ENCODE measurements at regions not wholly inside any gene's neighbourhood (a gene's known extent, or its start where the extent isn't known, plus 50 kb on each side); places are given as distances from the start of the nearest gene placed in this dataset.
A peak's percentile ranks its signal among the peaks of the same experiment; 100 is the strongest.

GRCh38 chr6:27761391-27761790 lies 150.8 kb downstream of the OR2B2 start:
- H3K4me1 ChIP-seq (ENCODE audit: control insufficient read depth, insufficient read depth, low read length), result no peaks in the 10 kb centered on the region
- dilution Hi-C loops (cut with HindIII; ENCODE audit: low sequenced_read_pairs, unreplicated experiment), result no loop called here
- H2AFZ ChIP-seq (replicated peaks; ENCODE audit: low read length, poor library complexity), result no peak overlapping the region

More at GRCh38 chr6:27761391-27761790, 150.8 kb downstream of the OR2B2 start:
- Histone ChIP-seq H4K5ac (ENCODE audit: low read depth, low read length) (no peak overlapping the region), H4K91ac (ENCODE audit: insufficient read depth, low read depth, low read length) (no peak overlapping the region), H2BK120ac (ENCODE audit: low read depth, low read length) (no peak overlapping the region), H3K27me3 (ENCODE audit: control insufficient read depth, insufficient read depth, low read length) (peaks cover 10% of the 10 kb centered on the region), H3K18ac (ENCODE audit: low read depth, low read length) (no peak overlapping the region), H2AK9ac (replicated peaks; ENCODE audit: low read depth, low read length, poor library complexity) (no peak overlapping the region), H2BK15ac (ENCODE audit: low read depth, low read length) (no peak overlapping the region), H3K9me1 (ENCODE audit: insufficient read depth, low read length) (no peaks in the 10 kb centered on the region), H3K9ac (ENCODE audit: low read depth, low read length) (no peak overlapping the region), H2BK5ac (ENCODE audit: low read depth, low read length, poor library complexity, severe bottlenecking) (no peak overlapping the region), H2BK20ac (ENCODE audit: low read depth, low read length) (no peak overlapping the region), H4K8ac (ENCODE audit: low read depth in 2 of 2, low read length in 2 of 2) (no peak overlapping the region), H3K36me3 (ENCODE audit: control insufficient read depth, insufficient read depth, low read length) (no peaks in the 10 kb centered on the region), H3K4me2 (ENCODE audit: low read depth, low read length) (no peak overlapping the region), H3K56ac (ENCODE audit: extremely low read depth, insufficient read depth, low read length) (no peak overlapping the region), H3K4me3 (ENCODE audit: insufficient read depth, low read depth, low read length) (no peak overlapping the region), H3K14ac (replicated peaks; ENCODE audit: low read depth, low read length) (no peak overlapping the region), H3K27ac (ENCODE audit: insufficient read depth, low read length) (no peak overlapping the region), H3K79me1 (ENCODE audit: low read depth in 1 of 2, low read length in 2 of 2) (no peaks in the 10 kb centered on the region), H3K23ac (ENCODE audit: low read depth, low read length) (no peak overlapping the region), H2AK5ac (ENCODE audit: low read depth, low read length) (no peak overlapping the region), H3K9me3 (ENCODE audit: control insufficient read depth, insufficient read depth, low read length) (no peaks in the 10 kb centered on the region), H4K20me1 (ENCODE audit: insufficient read depth, low read length) (no peaks in the 10 kb centered on the region), H3K4ac (ENCODE audit: low read depth, low read length) (no peak overlapping the region)
- BruUV-seq (replicated peaks), result no TSS peak
- POLR2A ChIA-PET (ENCODE audit: unreplicated experiment), result no interaction called here
- TF ChIP-seq RFX5 (IDR thresholded peaks at IDR 0.05; ENCODE audit: low read depth, low read length) (no peak), USF2 (IDR thresholded peaks at IDR 0.05; ENCODE audit: low read depth, low read length) (peak; percentile 41; the same call in 1 of the 2 replicates)
- TF ChIP-seq, protein P1, sequence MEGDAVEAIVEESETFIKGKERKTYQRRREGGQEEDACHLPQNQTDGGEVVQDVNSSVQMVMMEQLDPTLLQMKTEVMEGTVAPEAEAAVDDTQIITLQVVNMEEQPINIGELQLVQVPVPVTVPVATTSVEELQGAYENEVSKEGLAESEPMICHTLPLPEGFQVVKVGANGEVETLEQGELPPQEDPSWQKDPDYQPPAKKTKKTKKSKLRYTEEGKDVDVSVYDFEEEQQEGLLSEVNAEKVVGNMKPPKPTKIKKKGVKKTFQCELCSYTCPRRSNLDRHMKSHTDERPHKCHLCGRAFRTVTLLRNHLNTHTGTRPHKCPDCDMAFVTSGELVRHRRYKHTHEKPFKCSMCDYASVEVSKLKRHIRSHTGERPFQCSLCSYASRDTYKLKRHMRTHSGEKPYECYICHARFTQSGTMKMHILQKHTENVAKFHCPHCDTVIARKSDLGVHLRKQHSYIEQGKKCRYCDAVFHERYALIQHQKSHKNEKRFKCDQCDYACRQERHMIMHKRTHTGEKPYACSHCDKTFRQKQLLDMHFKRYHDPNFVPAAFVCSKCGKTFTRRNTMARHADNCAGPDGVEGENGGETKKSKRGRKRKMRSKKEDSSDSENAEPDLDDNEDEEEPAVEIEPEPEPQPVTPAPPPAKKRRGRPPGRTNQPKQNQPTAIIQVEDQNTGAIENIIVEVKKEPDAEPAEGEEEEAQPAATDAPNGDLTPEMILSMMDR (conservative IDR thresholded peaks at IDR 0.05; ENCODE audit: low read depth, low read length), result no peak
- no peak for ATAC-seq (ENCODE audit: low read depth)
- no peak for DNase-seq
- in situ Hi-C loops (cut with MboI; ENCODE audit: low sequenced_read_pairs) (no loop called here), intact Hi-C loops (cut with micrococcal nuclease) (no loop called here)
- CTCF ChIA-PET, result interaction anchor here (0.6 to 1.2 kb wide), 3 partner anchors 9 to 408 kb away, joined by 3 read pairs; no protein-coding TSS in a partner anchor
- WGBS, 2 experiments (ENCODE audit: extremely low coverage in 2 of 2, insufficient read length in 1 of 2), result no CpG with 5 or more reads among the region's 7 CpGs

Measured in IMR-90 (cell line).